Ectodermal cell (in vitro differentiated cells): ENCODE measurements at regions not wholly inside any gene's neighbourhood (a gene's known extent, or its start where the extent isn't known, plus 50 kb on each side); places are given as distances from the start of the nearest gene placed in this dataset.

Experiments used
- H3K27ac ChIP-seq: 2 replicates; pipeline ENCODE4 v1.7.0; 2013; ENCODE audit warnings: mild to moderate bottlenecking, low read depth, low read length; ENCODE audit not compliant: insufficient read depth, poor library complexity, severe bottlenecking
- H3K27me3 ChIP-seq: 2 replicates; pipeline ENCODE4 v1.7.0; 2013; ENCODE audit warnings: mild to moderate bottlenecking, low read length; ENCODE audit not compliant: insufficient read depth, control insufficient read depth, poor library complexity, severe bottlenecking
- H3K36me3 ChIP-seq: one replicate; pipeline ENCODE4 v1.7.0; 2013; ENCODE audit warnings: low read length; ENCODE audit not compliant: control insufficient read depth, insufficient read depth
- H3K4me1 ChIP-seq: one replicate; pipeline ENCODE4 v1.7.0; 2013; ENCODE audit warnings: low read length; ENCODE audit not compliant: control insufficient read depth, insufficient read depth
- H3K4me3 ChIP-seq: 2 replicates; pipeline ENCODE4 v1.7.0; 2013; ENCODE audit warnings: low read depth, low read length, control low read depth; ENCODE audit not compliant: insufficient read depth
- H3K9me3 ChIP-seq: 2 replicates; pipeline ENCODE4 v1.7.0; 2013; ENCODE audit warnings: mild to moderate bottlenecking, low read length, moderate library complexity; ENCODE audit not compliant: control insufficient read depth
- WGBS, 2 experiments: methylation state at CpG; one replicate each; pipeline ENCODE4 v1.1.7; 2013; ENCODE audit warnings: missing lambda C conversion rate in 2 of 2; 5-methylcytosine and 5-hydroxymethylcytosine counted together

GRCh38 chr9:38301376-38302106 lies 91.0 kb upstream of the ALDH1B1 start:
- H3K27me3 ChIP-seq: no peaks in the 10 kb centered on the region
- H3K9me3 ChIP-seq: no peaks in the 10 kb centered on the region
- H3K27ac ChIP-seq: no peak overlapping the region
- no peaks in the 10 kb centered on the region for H3K36me3 ChIP-seq
- peaks cover 6% of the 10 kb centered on the region for H3K4me1 ChIP-seq
- no peak overlapping the region for H3K4me3 ChIP-seq
- 85 to 87% methylated on average over 7 of the region's 7 CpGs for WGBS, 2 experiments

GRCh38 chr9:38299856-38300255 lies 92.6 kb upstream of the ALDH1B1 start:
- Histone ChIP-seq H3K27me3 (no peaks in the 10 kb centered on the region), H3K4me3 (no peak overlapping the region), H3K9me3 (no peaks in the 10 kb centered on the region), H3K4me1 (peaks cover 6% of the 10 kb centered on the region), H3K36me3 (no peaks in the 10 kb centered on the region), H3K27ac (no peak overlapping the region)
- WGBS, 2 experiments: 42 to 59% methylated on average over 2 to 3 of the region's 3 CpGs

GRCh38 chr9:38298904-38299303 lies 93.6 kb upstream of the ALDH1B1 start:
- no peak overlapping the region for H3K4me3 ChIP-seq
- 86 to 94% methylated on average over 2 to 3 of the region's 3 CpGs for WGBS, 2 experiments

GRCh38 chr9:38298503-38298902 lies 94.0 kb upstream of the ALDH1B1 start:
- H3K4me3 ChIP-seq: no peak overlapping the region
- peaks cover 6% of the 10 kb centered on the region for H3K4me1 ChIP-seq
- no peaks in the 10 kb centered on the region for H3K27me3 ChIP-seq
- H3K27ac ChIP-seq: no peak overlapping the region
- 86 to 90% methylated on average over 6 of the region's 6 CpGs for WGBS, 2 experiments
- no peaks in the 10 kb centered on the region for H3K36me3 ChIP-seq
- H3K9me3 ChIP-seq: no peaks in the 10 kb centered on the region

More at GRCh38 chr9:38298904-38299303, 93.6 kb upstream of the ALDH1B1 start:
- H3K27me3 ChIP-seq: no peaks in the 10 kb centered on the region
- H3K9me3 ChIP-seq: no peaks in the 10 kb centered on the region
- no peaks in the 10 kb centered on the region for H3K36me3 ChIP-seq
- H3K27ac ChIP-seq: no peak overlapping the region
- peaks cover 6% of the 10 kb centered on the region for H3K4me1 ChIP-seq

GRCh38 chr9:38296807-38297206 lies 95.7 kb upstream of the ALDH1B1 start:
- Histone ChIP-seq H3K9me3 (no peaks in the 10 kb centered on the region), H3K4me1 (peaks cover 6% of the 10 kb centered on the region), H3K4me3 (no peak overlapping the region), H3K36me3 (no peaks in the 10 kb centered on the region), H3K27ac (no peak overlapping the region), H3K27me3 (no peaks in the 10 kb centered on the region)
- WGBS, 2 experiments: 79 to 88% methylated on average over 1 of the region's 1 CpG

GRCh38 chr9:38295764-38296163 lies 96.7 kb upstream of the ALDH1B1 start:
- Histone ChIP-seq H3K27ac (no peak overlapping the region), H3K4me1 (peaks cover 6% of the 10 kb centered on the region), H3K4me3 (no peak overlapping the region), H3K36me3 (no peaks in the 10 kb centered on the region), H3K27me3 (no peaks in the 10 kb centered on the region), H3K9me3 (no peaks in the 10 kb centered on the region)
- WGBS, 2 experiments: 81 to 84% methylated on average over 3 of the region's 3 CpGs

GRCh38 chr9:38294220-38294960 lies 98.1 kb upstream of the ALDH1B1 start:
- no peaks in the 10 kb centered on the region for H3K36me3 ChIP-seq
- no peaks in the 10 kb centered on the region for H3K27me3 ChIP-seq
- H3K27ac ChIP-seq: no peak overlapping the region
- no peak overlapping the region for H3K4me3 ChIP-seq
- H3K9me3 ChIP-seq: no peaks in the 10 kb centered on the region
- peaks cover 6% of the 10 kb centered on the region for H3K4me1 ChIP-seq
- 92 to 96% methylated on average over 8 of the region's 8 CpGs for WGBS, 2 experiments

- Histone ChIP-seq H3K4me3 (no peak overlapping the region), H3K27ac (no peak overlapping the region), H3K36me3 (no peaks in the 10 kb centered on the region), H3K27me3 (no peaks in the 10 kb centered on the region), H3K9me3 (no peaks in the 10 kb centered on the region), H3K4me1 (peaks cover 6% of the 10 kb centered on the region)
- WGBS, 2 experiments: 90 to 91% methylated on average over 4 of the region's 4 CpGs
Observed at GRCh38 chr9:38293022-38293421, 99.5 kb upstream of the ALDH1B1 start.

- Histone ChIP-seq H3K36me3 (no peaks in the 10 kb centered on the region), H3K4me1 (peaks cover 6% of the 10 kb centered on the region), H3K9me3 (no peaks in the 10 kb centered on the region), H3K27me3 (no peaks in the 10 kb centered on the region), H3K27ac (no peak overlapping the region), H3K4me3 (no peak overlapping the region)
- 91 to 92% methylated on average over 4 to 5 of the region's 5 CpGs for WGBS, 2 experiments
Observed at GRCh38 chr9:38292480-38292879, 100.0 kb upstream of the ALDH1B1 start.

GRCh38 chr9:38289866-38290245 lies 102.6 kb upstream of the ALDH1B1 start:
- H3K27ac ChIP-seq: no peak overlapping the region
- WGBS, 2 experiments: 93 to 94% methylated on average over 11 of the region's 11 CpGs
- H3K36me3 ChIP-seq: no peaks in the 10 kb centered on the region
- H3K9me3 ChIP-seq: no peaks in the 10 kb centered on the region
- H3K27me3 ChIP-seq: no peaks in the 10 kb centered on the region
- H3K4me3 ChIP-seq: no peak overlapping the region
- peaks cover 2% of the 10 kb centered on the region for H3K4me1 ChIP-seq
